HUES64 (cell line): ENCODE measurements at regions not wholly inside any gene's neighbourhood (a gene's known extent, or its start where the extent isn't known, plus 50 kb on each side); places are given as distances from the start of the nearest gene placed in this dataset.

Experiments
- H3K27ac ChIP-seq: 2 replicates; pipeline ENCODE4 v1.7.0; 2013; ENCODE audit warnings: low read depth, low read length, inconsistent platforms
- H3K27me3 ChIP-seq: 2 replicates; pipeline ENCODE4 v1.6.1; 2013; ENCODE audit warnings: mild to moderate bottlenecking, low read length; ENCODE audit not compliant: insufficient read depth
- H3K36me3 ChIP-seq: 2 replicates; pipeline ENCODE4 v1.6.1; 2013; ENCODE audit warnings: mild to moderate bottlenecking, low read length; ENCODE audit not compliant: insufficient read depth
- H3K4me1 ChIP-seq: 2 replicates; pipeline ENCODE4 v1.6.1; 2013; ENCODE audit warnings: mild to moderate bottlenecking, low read length, moderate library complexity; ENCODE audit not compliant: insufficient read depth
- H3K4me3 ChIP-seq: 2 replicates; pipeline ENCODE4 v1.5.1; 2013; ENCODE audit warnings: mild to moderate bottlenecking, low read length, moderate library complexity
- H3K9ac ChIP-seq: 2 replicates; pipeline ENCODE4 v1.6.1; 2013; ENCODE audit warnings: mild to moderate bottlenecking, low read depth, low read length
- H3K9me3 ChIP-seq: 2 replicates; pipeline ENCODE4 v1.6.1; 2013; ENCODE audit warnings: low read depth, low read length; ENCODE audit not compliant: insufficient read depth
- WGBS: fragments of 150-250, 120-280 bp; methylation state at CpG from one replicate; pipeline ENCODE4 v1.1.7; 2013; ENCODE audit warnings: missing lambda C conversion rate; 5-methylcytosine and 5-hydroxymethylcytosine counted together

- Histone ChIP-seq H3K9me3 (no peaks in the 10 kb centered on the region), H3K9ac (no peak overlapping the region), H3K36me3 (no peaks in the 10 kb centered on the region), H3K4me3 (no peak overlapping the region), H3K4me1 (peaks cover 7% of the 10 kb centered on the region; the same call in 1 of the 2 replicates), H3K27me3 (no peaks in the 10 kb centered on the region), H3K27ac (no peak overlapping the region)
- WGBS: 94% methylated on average over 6 of the region's 7 CpGs
Measured at GRCh38 chr1:55331351-55331750, 116.2 kb upstream of the USP24 start.

GRCh38 chr1:55329808-55330432 is 114.8 kb upstream of the USP24 start:
- Histone ChIP-seq H3K9me3 (no peaks in the 10 kb centered on the region), H3K4me1 (peaks cover 7% of the 10 kb centered on the region; the same call in 1 of the 2 replicates), H3K9ac (no peak overlapping the region), H3K4me3 (no peak overlapping the region), H3K36me3 (no peaks in the 10 kb centered on the region), H3K27me3 (no peaks in the 10 kb centered on the region), H3K27ac (no peak overlapping the region)
- WGBS: 93% methylated on average over 4 of the region's 4 CpGs

- no peaks in the 10 kb centered on the region for H3K27me3 ChIP-seq
- no peaks in the 10 kb centered on the region for H3K36me3 ChIP-seq
- no peaks in the 10 kb centered on the region for H3K9me3 ChIP-seq
- no peak overlapping the region for H3K27ac ChIP-seq
- WGBS: 73% methylated on average over 5 of the region's 5 CpGs
- no peak overlapping the region for H3K4me3 ChIP-seq
- H3K9ac ChIP-seq: no peak overlapping the region
- H3K4me1 ChIP-seq: peaks cover 10% of the 10 kb centered on the region; the same call in 1 of the 2 replicates
Measured at GRCh38 chr1:55329091-55329490, 113.9 kb upstream of the USP24 start.

GRCh38 chr1:55326496-55327243 is 111.5 kb upstream of the USP24 start:
- Histone ChIP-seq H3K36me3 (no peaks in the 10 kb centered on the region), H3K9ac (no peak overlapping the region), H3K27me3 (no peaks in the 10 kb centered on the region), H3K27ac (no peak overlapping the region), H3K4me1 (peaks cover 22% of the 10 kb centered on the region), H3K9me3 (no peaks in the 10 kb centered on the region), H3K4me3 (no peak overlapping the region)
- WGBS: 90% methylated on average over 13 of the region's 14 CpGs

- Histone ChIP-seq H3K4me3 (no peak overlapping the region), H3K27ac (no peak overlapping the region), H3K4me1 (peaks cover 19% of the 10 kb centered on the region), H3K9me3 (no peaks in the 10 kb centered on the region), H3K36me3 (no peaks in the 10 kb centered on the region), H3K9ac (no peak overlapping the region), H3K27me3 (no peaks in the 10 kb centered on the region)
- 55% methylated on average over 4 of the region's 6 CpGs for WGBS
Measured at GRCh38 chr1:55323760-55324159, 108.6 kb upstream of the USP24 start.

GRCh38 chr1:55322842-55323241 is 107.7 kb upstream of the USP24 start:
- 96% methylated on average over 1 of the region's 1 CpG for WGBS
- peaks cover 15% of the 10 kb centered on the region for H3K4me1 ChIP-seq
- H3K4me3 ChIP-seq: no peak overlapping the region
- no peaks in the 10 kb centered on the region for H3K9me3 ChIP-seq
- H3K27ac ChIP-seq: no peak overlapping the region
- H3K27me3 ChIP-seq: no peaks in the 10 kb centered on the region
- H3K9ac ChIP-seq: no peak overlapping the region
- no peaks in the 10 kb centered on the region for H3K36me3 ChIP-seq

- 75% methylated on average over 2 of the region's 2 CpGs for whole genome bisulfite sequencing
- Histone ChIP-seq H3K27ac (no peak overlapping the region), H3K9me3 (no peaks in the 10 kb centered on the region), H3K36me3 (no peaks in the 10 kb centered on the region), H3K4me3 (no peak overlapping the region), H3K4me1 (peaks cover 15% of the 10 kb centered on the region), H3K9ac (no peak overlapping the region), H3K27me3 (no peaks in the 10 kb centered on the region)
Measured at GRCh38 chr1:55321942-55322341, 106.8 kb upstream of the USP24 start.

- Histone ChIP-seq H3K9ac (no peak overlapping the region), H3K36me3 (no peaks in the 10 kb centered on the region), H3K27ac (no peak overlapping the region), H3K4me1 (peaks cover 15% of the 10 kb centered on the region), H3K27me3 (no peaks in the 10 kb centered on the region), H3K4me3 (no peak overlapping the region), H3K9me3 (no peaks in the 10 kb centered on the region)
- WGBS: 88% methylated on average over 2 of the region's 2 CpGs
Measured at GRCh38 chr1:55320891-55321290, 105.7 kb upstream of the USP24 start.

- Histone ChIP-seq H3K9me3 (no peaks in the 10 kb centered on the region), H3K27ac (no peak overlapping the region), H3K36me3 (no peaks in the 10 kb centered on the region), H3K27me3 (no peaks in the 10 kb centered on the region), H3K9ac (no peak overlapping the region), H3K4me1 (peaks cover 6% of the 10 kb centered on the region; the same call in 1 of the 2 replicates), H3K4me3 (no peak overlapping the region)
- 95% methylated on average over 6 of the region's 6 CpGs for WGBS
Measured at GRCh38 chr1:55318116-55318817, 103.1 kb upstream of the USP24 start.

- no peak overlapping the region for H3K4me3 ChIP-seq
- no peaks in the 10 kb centered on the region for H3K36me3 ChIP-seq
- H3K4me1 ChIP-seq: no peaks in the 10 kb centered on the region; the same call in 1 of the 2 replicates
- no peaks in the 10 kb centered on the region for H3K9me3 ChIP-seq
- no peak overlapping the region for H3K9ac ChIP-seq
- 91% methylated on average over 3 of the region's 3 CpGs for WGBS
- H3K27me3 ChIP-seq: no peaks in the 10 kb centered on the region
- no peak overlapping the region for H3K27ac ChIP-seq
Measured at GRCh38 chr1:55317673-55318072, 102.5 kb upstream of the USP24 start.

GRCh38 chr1:55316947-55317662 is 101.9 kb upstream of the USP24 start:
- 83% methylated on average over 6 of the region's 7 CpGs for WGBS

More at GRCh38 chr1:55316947-55317662, 101.9 kb upstream of the USP24 start:
- Histone ChIP-seq H3K9me3 (no peaks in the 10 kb centered on the region), H3K36me3 (no peaks in the 10 kb centered on the region), H3K27ac (no peak overlapping the region), H3K9ac (no peak overlapping the region), H3K4me3 (no peak overlapping the region), H3K4me1 (no peaks in the 10 kb centered on the region), H3K27me3 (no peaks in the 10 kb centered on the region)
